ENCODE measurements at regions not wholly inside any gene's neighbourhood (a gene's known extent, or its start where the extent isn't known, plus 50 kb on each side); places are given as distances from the start of the nearest gene placed in this dataset.

- no peak for TF ChIP-seq POLR2A (IDR thresholded peaks at IDR 0.05; ENCODE audit: low read length)
- TF ChIP-seq GATA1 (IDR thresholded peaks at IDR 0.05; ENCODE audit: low read depth, low read length), result no peak
Measured at GRCh38 chr1:102588536-102588935, 519.8 kb downstream of the COL11A1 start.

Measured in erythroblast (primary cell).